B cell (primary cell): ENCODE measurements at regions not wholly inside any gene's neighbourhood (a gene's known extent, or its start where the extent isn't known, plus 50 kb on each side); places are given as distances from the start of the nearest gene placed in this dataset.

ENCODE experiments used
- ATAC-seq: fragments of 200-7000 bp; cut with Tn5 transposase; one replicate; pipeline ENCODE4 v1.10.0; 2021; ENCODE audit warnings: low read depth, mild to moderate bottlenecking, moderate number of reproducible peaks, moderate library complexity
- CTCF ChIA-PET: fragments of 350-600 bp; sonication (Branson Sonifier 250); formaldehyde crosslinking; loops from one replicate; lab custom pipeline; 2021; ENCODE audit warnings: antibody characterized with exemption, inconsistent platforms; lab: Charles Lee
- POLR2A ChIA-PET: fragments of 350-600 bp; sonication (Branson Sonifier 250); formaldehyde crosslinking; loops from one replicate; lab custom pipeline; 2021; ENCODE audit warnings: antibody characterized with exemption; lab: Charles Lee
- DNase-seq: peaks from one replicate; pipeline ENCODE4 v3.0.0; 2013
- H2AFZ ChIP-seq: 2 replicates; pipeline ENCODE4 v1.6.1; 2012; ENCODE audit warnings: mild to moderate bottlenecking, low read depth, low read length; ENCODE audit not compliant: insufficient read depth, poor library complexity, severe bottlenecking
- H3K27ac ChIP-seq, 2 donors: 1 replicate in 1 of 2; 2 replicates in 1 of 2; pipeline ENCODE4 v1.5.1; 2012 to 2013; ENCODE audit warnings: low read length in 2 of 2, mild to moderate bottlenecking in 2 of 2, moderate library complexity in 1 of 2
- H3K27me3 ChIP-seq, 4 experiments: fragments of 200-600 bp in 1 of 4; sonication (generic) in 1 of 4; replicated peaks in 1 of 4; 1 replicate in 2 of 4; 2 replicates in 2 of 4; pipeline versions ENCODE4 v1.6.1 to v1.7.0; 2013 to 2016; ENCODE audit warnings: low read length in 3 of 4, mild to moderate bottlenecking in 2 of 4, mixed read lengths in 1 of 4, moderate library complexity in 1 of 4; ENCODE audit not compliant: insufficient read depth in 4 of 4, control insufficient read depth in 3 of 4; ENCODE audit errors: control extremely low read depth in 1 of 4
- H3K36me3 ChIP-seq, 2 experiments: replicated peaks in 1 of 2; 1 replicate in 1 of 2; 2 replicates in 1 of 2; pipeline versions ENCODE4 v1.6.1 to v1.7.1; 2013; ENCODE audit warnings: low read length in 1 of 2; ENCODE audit not compliant: insufficient read depth in 2 of 2, control insufficient read depth in 1 of 2; ENCODE audit errors: control extremely low read depth in 1 of 2, extremely low read depth in 1 of 2
- H3K4me1 ChIP-seq, 2 donors: fragments of 200-600 bp in 1 of 2; sonication (generic) in 1 of 2; 1 replicate in 1 of 2; 2 replicates in 1 of 2; pipeline versions ENCODE4 v1.5.1 to v1.6.1; 2013 to 2017; ENCODE audit warnings: low read length in 2 of 2; ENCODE audit not compliant: control insufficient read depth in 2 of 2, insufficient read depth in 2 of 2
- H3K4me2 ChIP-seq: replicated peaks from 2 replicates; pipeline ENCODE3; 2012; ENCODE audit warnings: mild to moderate bottlenecking, low read depth, low read length; ENCODE audit not compliant: poor library complexity, severe bottlenecking
- H3K4me3 ChIP-seq, 5 experiments: fragments of 200-600 bp in 1 of 5; sonication (generic) in 1 of 5; 1 replicate in 3 of 5; 2 replicates in 2 of 5; pipeline versions ENCODE4 v1.5.1 to v1.7.0; 2011 to 2016; ENCODE audit warnings: low read length in 4 of 5, mild to moderate bottlenecking in 4 of 5, low read depth in 2 of 5, control low read depth in 1 of 5, moderate library complexity in 1 of 5; ENCODE audit not compliant: insufficient read depth in 1 of 5; ENCODE audit errors: control extremely low read depth in 1 of 5, extremely low read depth in 1 of 5
- H3K79me2 ChIP-seq: fragments of 200-600 bp; sonication (generic); one replicate; pipeline ENCODE4 v1.6.0; 2016; ENCODE audit warnings: low read length; ENCODE audit not compliant: control insufficient read depth, insufficient read depth
- H3K9ac ChIP-seq: fragments of 200-600 bp; sonication (generic); 2 replicates; pipeline ENCODE4 v1.6.1; 2017; ENCODE audit warnings: mild to moderate bottlenecking, low read length, moderate library complexity
- H3K9me3 ChIP-seq, 3 donors: one replicate each; pipeline versions ENCODE4 v1.6.1 to v1.7.1; 2013; ENCODE audit warnings: low read length in 2 of 3; ENCODE audit not compliant: control insufficient read depth in 2 of 3, insufficient read depth in 1 of 3; ENCODE audit errors: control extremely low read depth in 1 of 3
- H4K20me1 ChIP-seq: 2 replicates; pipeline ENCODE4 v1.6.0; 2012; ENCODE audit warnings: mild to moderate bottlenecking, low read length; ENCODE audit not compliant: insufficient read depth, control insufficient read depth, poor library complexity, severe bottlenecking
- H3K27ac Mint-ChIP-seq: one replicate; pipeline ENCODE4 v1.8.0; 2021; ENCODE audit warnings: mixed read lengths
- H3K27me3 Mint-ChIP-seq: one replicate; pipeline ENCODE4 v1.8.0; 2021; ENCODE audit warnings: mixed read lengths
- H3K4me1 Mint-ChIP-seq: one replicate; pipeline ENCODE4 v1.8.0; 2021; ENCODE audit warnings: mixed read lengths
- H3K4me3 Mint-ChIP-seq: one replicate; pipeline ENCODE4 v1.8.0; 2021; ENCODE audit warnings: mixed read lengths
- H3K9me3 Mint-ChIP-seq: one replicate; pipeline ENCODE4 v1.8.0; 2022; ENCODE audit warnings: mixed read lengths; ENCODE audit not compliant: insufficient read depth
- CTCF ChIP-seq: fragments of 200-600 bp; IDR thresholded peaks from one replicate; pipeline ENCODE4 v1.8.0; 2022; ENCODE audit warnings: antibody characterized with exemption, mild to moderate bottlenecking
- EZH2 ChIP-seq: IDR thresholded peaks from 2 replicates; pipeline ENCODE4 v1.6.1; 2012; ENCODE audit warnings: borderline replicate concordance, low read depth, mild to moderate bottlenecking, moderate library complexity, low read length; ENCODE audit not compliant: insufficient read depth, poor library complexity, severe bottlenecking
- WGBS: methylation state at CpG from one replicate; pipeline ENCODE4 v1.1.5; 2013; ENCODE audit warnings: missing lambda C conversion rate; ENCODE audit not compliant: insufficient coverage; 5-methylcytosine and 5-hydroxymethylcytosine counted together
- intact Hi-C: fragments of 100-400 bp; cut with micrococcal nuclease; formaldehyde crosslinking; loops from one replicate; pipeline ENCODE4 v1.10.0; 2022

GRCh38 chr2:35978218-35978617 is 377.4 kb upstream of the CRIM1 start:
- no peak overlapping the region for H3K27ac ChIP-seq
- no peak for TF ChIP-seq EZH2
- TF ChIP-seq CTCF = no peak
- H3K4me3 ChIP-seq = no peak overlapping the region
- no peaks in the 10 kb centered on the region for H3K9me3 ChIP-seq
- DNase-seq (no peak), ATAC-seq (no peak)
- Mint-ChIP-seq H3K27me3 (no peaks in the 10 kb centered on the region), H3K9me3 (no peaks in the 10 kb centered on the region), H3K4me3 (no peak overlapping the region), H3K4me1 (no peaks in the 10 kb centered on the region), H3K27ac (no peak overlapping the region)
- no peaks in the 10 kb centered on the region for H4K20me1 ChIP-seq
- H3K9ac ChIP-seq = no peak overlapping the region
- H3K4me1 ChIP-seq = no peaks in the 10 kb centered on the region
- H3K27me3 ChIP-seq = no peaks in the 10 kb centered on the region
- no peaks in the 10 kb centered on the region for H3K79me2 ChIP-seq
- CTCF ChIA-PET = no interaction called here
- H2AFZ ChIP-seq = peak overlapping the region; percentile 27
- POLR2A ChIA-PET = no interaction called here
- intact Hi-C loops = no loop called here
- WGBS = no CpG with 5 or more reads among the region's 1 CpG
- peak overlapping the region; percentile 37 for H3K4me2 ChIP-seq
- no peaks in the 10 kb centered on the region for H3K36me3 ChIP-seq

GRCh38 chr2:35976611-35977010 is 379.0 kb upstream of the CRIM1 start:
- no peaks in the 10 kb centered on the region for H3K36me3 ChIP-seq
- POLR2A ChIA-PET = no interaction called here
- Mint-ChIP-seq H3K4me1 (no peaks in the 10 kb centered on the region), H3K9me3 (no peaks in the 10 kb centered on the region), H3K27ac (no peak overlapping the region), H3K27me3 (no peaks in the 10 kb centered on the region), H3K4me3 (no peak overlapping the region)
- no peak overlapping the region for H3K27ac ChIP-seq
- intact Hi-C loops = no loop called here
- no peak overlapping the region for H3K4me2 ChIP-seq
- CTCF ChIA-PET = no interaction called here
- no peaks in the 10 kb centered on the region for H3K9me3 ChIP-seq
- no peak for ATAC-seq
- no peaks in the 10 kb centered on the region for H3K79me2 ChIP-seq
- TF ChIP-seq EZH2 (no peak), CTCF (no peak)
- WGBS = 86% methylated on average over 3 of the region's 5 CpGs
- no peaks in the 10 kb centered on the region for H4K20me1 ChIP-seq
- no peak for DNase-seq
- H2AFZ ChIP-seq = peak overlapping the region; percentile 47
- H3K9ac ChIP-seq = no peak overlapping the region
- H3K4me3 ChIP-seq = no peak overlapping the region
- H3K4me1 ChIP-seq = no peaks in the 10 kb centered on the region
- no peaks in the 10 kb centered on the region for H3K27me3 ChIP-seq
